Prostate gland (tissue), 2 donors: ENCODE measurements at regions not wholly inside any gene's neighbourhood (a gene's known extent, or its start where the extent isn't known, plus 50 kb on each side); places are given as distances from the start of the nearest gene placed in this dataset.

Source experiments
- CTCF ChIP-seq, 4 experiments: fragments of 200-600 bp in 2 of 4; fragments of 450-650 bp in 2 of 4; sonication (generic) in 2 of 4; IDR thresholded peaks; 1 replicate in 3 of 4; 2 replicates in 1 of 4; pipeline ENCODE4 v1.5.1; 2016 to 2019; ENCODE audit warnings: antibody characterized with exemption in 4 of 4, mild to moderate bottlenecking in 2 of 4, moderate library complexity in 2 of 4
- POLR2AphosphoS5 ChIP-seq: sonication (generic); formaldehyde crosslinking; IDR thresholded peaks from one replicate; pipeline ENCODE4 v1.6.1; 2017; ENCODE audit warnings: antibody characterized with exemption

GRCh38 chr3:148584438-148584837, 113.3 kb upstream of the AGTR1 start:
- TF ChIP-seq CTCF (IDR thresholded peaks at IDR 0.05) (no peak), POLR2AphosphoS5 (no peak)
